ENCODE measurements at regions not wholly inside any gene's neighbourhood (a gene's known extent, or its start where the extent isn't known, plus 50 kb on each side); places are given as distances from the start of the nearest gene placed in this dataset.

DNA sequence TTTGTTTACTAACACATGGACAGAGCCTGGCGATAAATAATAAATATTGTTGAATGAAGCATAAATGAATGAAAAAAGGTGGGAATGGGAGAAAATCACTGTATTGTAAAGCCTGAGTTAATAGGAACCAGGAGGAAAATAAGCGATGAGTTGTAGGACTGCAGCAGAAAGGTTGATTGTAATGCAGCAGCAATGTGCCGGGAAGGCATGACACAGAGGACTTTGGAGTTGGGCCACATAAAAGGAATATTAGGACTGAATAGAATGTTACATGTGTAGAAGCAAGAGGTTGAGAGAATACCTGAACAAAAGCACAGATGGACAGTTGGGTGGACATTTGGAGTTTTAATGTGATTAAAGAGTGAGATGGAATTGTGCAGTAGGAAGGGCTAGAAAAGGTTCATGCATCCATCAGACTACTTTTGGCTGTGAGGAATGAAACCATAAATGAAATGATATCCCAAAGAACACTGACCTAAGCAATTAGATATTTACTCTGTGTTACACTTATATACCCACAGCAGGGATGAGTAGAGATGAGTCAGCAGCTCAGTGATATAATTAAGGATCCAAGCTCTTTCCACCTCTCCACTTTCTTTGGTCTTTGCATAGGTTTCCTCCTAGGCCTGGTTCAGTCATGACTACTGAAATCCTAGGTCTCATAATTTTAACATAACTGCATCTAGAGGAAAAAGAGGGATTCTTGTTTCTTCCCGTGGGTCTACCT is 55.4 kb downstream of the CCER1 start:
- TF ChIP-seq, protein P1, sequence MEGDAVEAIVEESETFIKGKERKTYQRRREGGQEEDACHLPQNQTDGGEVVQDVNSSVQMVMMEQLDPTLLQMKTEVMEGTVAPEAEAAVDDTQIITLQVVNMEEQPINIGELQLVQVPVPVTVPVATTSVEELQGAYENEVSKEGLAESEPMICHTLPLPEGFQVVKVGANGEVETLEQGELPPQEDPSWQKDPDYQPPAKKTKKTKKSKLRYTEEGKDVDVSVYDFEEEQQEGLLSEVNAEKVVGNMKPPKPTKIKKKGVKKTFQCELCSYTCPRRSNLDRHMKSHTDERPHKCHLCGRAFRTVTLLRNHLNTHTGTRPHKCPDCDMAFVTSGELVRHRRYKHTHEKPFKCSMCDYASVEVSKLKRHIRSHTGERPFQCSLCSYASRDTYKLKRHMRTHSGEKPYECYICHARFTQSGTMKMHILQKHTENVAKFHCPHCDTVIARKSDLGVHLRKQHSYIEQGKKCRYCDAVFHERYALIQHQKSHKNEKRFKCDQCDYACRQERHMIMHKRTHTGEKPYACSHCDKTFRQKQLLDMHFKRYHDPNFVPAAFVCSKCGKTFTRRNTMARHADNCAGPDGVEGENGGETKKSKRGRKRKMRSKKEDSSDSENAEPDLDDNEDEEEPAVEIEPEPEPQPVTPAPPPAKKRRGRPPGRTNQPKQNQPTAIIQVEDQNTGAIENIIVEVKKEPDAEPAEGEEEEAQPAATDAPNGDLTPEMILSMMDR (IDR thresholded peaks at IDR 0.05; ENCODE audit: insufficient read depth, missing control alignments), result no peak
- FAIRE-seq (no peak), DNase-seq (ENCODE audit: insufficient read length, low spot score) (no peak)

DNA sequence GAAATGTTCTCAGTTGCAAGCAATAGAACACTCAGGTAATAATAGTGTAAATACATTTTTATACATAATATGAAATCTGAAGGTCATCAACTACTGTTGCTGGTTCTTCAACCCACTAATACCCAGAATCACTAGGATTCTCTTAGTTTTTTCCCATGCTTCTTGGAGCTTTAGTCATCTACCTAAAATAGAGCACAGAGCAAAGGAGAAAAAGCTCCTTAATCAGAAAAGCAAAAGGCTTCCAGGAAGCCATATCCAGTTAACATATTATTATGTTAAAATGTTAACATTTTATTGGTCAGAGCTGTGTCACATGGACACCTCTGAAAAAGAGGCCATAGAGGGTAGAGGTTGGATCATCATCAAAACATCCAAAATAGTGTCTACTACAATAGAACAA is 57.0 kb downstream of the CCER1 start:
- TF ChIP-seq, protein P1 (IDR thresholded peaks at IDR 0.05; ENCODE audit: insufficient read depth, missing control alignments), result no peak
- peak; percentile 29 for FAIRE-seq
- no peak for DNase-seq (ENCODE audit: insufficient read length, low spot score)

DNA sequence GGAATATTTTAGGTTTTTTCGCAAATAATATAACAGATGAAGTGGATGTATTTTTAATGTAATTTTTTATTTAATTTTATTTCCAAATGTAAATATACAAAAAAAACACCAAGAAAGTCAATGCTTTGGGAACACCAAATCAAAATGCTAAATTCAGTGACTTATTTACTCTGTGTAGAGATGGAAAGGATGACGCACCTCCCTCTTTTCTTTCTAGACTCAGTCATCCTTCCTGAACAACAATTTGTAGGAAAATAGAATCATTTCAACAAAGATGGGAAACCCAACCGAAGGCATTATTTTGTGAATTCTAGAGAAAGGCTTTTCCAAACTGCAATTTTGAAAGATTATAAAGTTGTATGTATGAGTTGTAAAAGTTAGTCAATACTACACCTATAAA is 57.7 kb downstream of the CCER1 start:
- DNase-seq (ENCODE audit: insufficient read length, low spot score), result no peak

DNA sequence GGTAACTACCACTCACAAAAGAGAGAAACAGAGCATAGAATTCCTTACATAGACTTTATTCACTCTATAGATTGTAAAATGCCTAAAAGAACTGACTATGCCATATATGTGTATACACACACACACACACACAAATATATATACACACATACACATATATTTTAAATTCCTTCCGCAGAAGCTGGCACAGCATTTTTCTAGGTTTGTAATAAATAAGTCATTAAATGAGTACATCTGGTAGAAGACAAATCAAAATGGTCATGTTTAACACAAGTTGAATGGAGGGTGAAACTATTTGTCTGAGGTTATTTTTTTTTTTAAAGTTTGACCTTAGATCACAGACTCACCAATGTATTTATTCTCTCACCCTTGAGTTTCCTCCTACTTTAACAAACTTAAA is 58.2 kb downstream of the CCER1 start:
- TF ChIP-seq, protein P1 (IDR thresholded peaks at IDR 0.05; ENCODE audit: insufficient read depth, missing control alignments), result no peak
- no peak for DNase-seq (ENCODE audit: insufficient read length, low spot score)
- no peak for FAIRE-seq

More for the DNA sequence above, 57.7 kb downstream of the CCER1 start:
- TF ChIP-seq, protein P1 (IDR thresholded peaks at IDR 0.05; ENCODE audit: insufficient read depth, missing control alignments), result no peak
- no peak for FAIRE-seq

DNA sequence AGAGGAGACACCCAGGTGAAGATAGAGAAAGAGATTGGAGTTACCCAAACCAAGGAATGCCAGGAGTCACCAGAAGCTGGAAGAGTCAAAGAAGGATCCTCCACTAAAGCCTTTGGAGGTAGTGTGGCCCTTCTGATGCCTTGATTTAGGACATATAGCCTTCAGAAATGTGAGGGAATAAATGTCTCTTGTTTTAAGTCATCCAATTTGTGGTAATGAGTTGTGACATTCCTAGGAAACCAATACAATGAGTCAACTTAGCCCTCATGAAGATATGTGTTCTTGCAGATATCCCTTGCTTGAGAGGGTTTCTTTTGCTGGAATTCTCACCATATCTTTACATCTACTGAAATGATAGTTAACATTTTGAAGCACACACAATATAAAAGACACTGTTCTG is 58.8 kb downstream of the CCER1 start:
- TF ChIP-seq, protein P1 (IDR thresholded peaks at IDR 0.05; ENCODE audit: insufficient read depth, missing control alignments), result no peak
- no peak for DNase-seq (ENCODE audit: insufficient read length, low spot score)
- no peak for FAIRE-seq

DNA sequence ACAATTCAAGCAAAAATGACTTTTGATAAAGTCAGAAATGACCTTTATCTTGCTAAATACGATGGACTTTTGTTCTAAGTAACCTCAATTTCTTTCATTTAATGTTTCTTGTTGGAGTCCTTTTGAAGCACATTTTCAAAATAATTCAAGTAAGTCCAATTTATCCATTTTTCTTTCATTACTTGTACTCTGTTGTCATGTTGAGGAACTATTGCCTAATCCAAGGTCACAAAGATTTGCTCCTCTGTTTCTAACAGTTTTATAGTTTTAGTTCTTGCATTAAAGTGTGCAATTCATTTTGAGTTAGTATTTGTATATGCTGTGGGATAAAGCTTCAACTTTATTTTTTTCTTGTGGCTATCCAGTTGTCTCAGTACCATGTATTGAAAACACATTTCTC is 66.7 kb downstream of the CCER1 start:
- TF ChIP-seq, protein P1 (IDR thresholded peaks at IDR 0.05; ENCODE audit: insufficient read depth, missing control alignments), result no peak
- FAIRE-seq, result no peak
- no peak for DNase-seq (ENCODE audit: insufficient read length, low spot score)

DNA sequence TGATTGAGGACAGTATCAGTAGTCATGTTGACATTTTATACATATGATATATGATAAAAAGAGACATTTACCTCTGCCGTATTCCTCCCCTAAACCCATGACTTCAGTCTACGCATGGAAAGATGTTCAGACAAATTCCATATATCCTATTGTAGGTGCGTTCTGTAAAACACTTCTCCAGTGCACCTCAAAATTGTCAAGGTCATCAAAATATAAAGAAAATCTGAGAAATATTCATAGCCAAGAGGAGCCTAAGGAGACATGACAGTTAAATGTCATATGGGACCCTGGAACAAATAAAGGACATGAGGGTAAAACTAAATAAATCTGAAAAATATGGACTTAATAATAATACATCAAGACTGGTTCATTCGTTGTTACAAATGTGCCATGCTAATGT is 71.5 kb downstream of the CCER1 start:
- DNase-seq (ENCODE audit: insufficient read length, low spot score), result no peak
- no peak for FAIRE-seq
- TF ChIP-seq, protein P1 (IDR thresholded peaks at IDR 0.05; ENCODE audit: insufficient read depth, missing control alignments), result no peak

Measured in D721Med (cell line).